HFF-Myc (cell line): ENCODE measurements at regions not wholly inside any gene's neighbourhood (a gene's known extent, or its start where the extent isn't known, plus 50 kb on each side); places are given as distances from the start of the nearest gene placed in this dataset.
"Not testable (repeated sequence)": the region's sequence is repeated elsewhere in the genome, so short reads cannot be mapped to it uniquely, and the experiment has no call there.

Source experiments
- DNase-seq: peaks from one replicate; pipeline ENCODE4 v3.0.0-alpha.2; 2011; ENCODE audit warnings: low read depth; ENCODE audit errors: extremely low read depth
- H3K4me3 ChIP-seq: replicated peaks from 2 replicates; pipeline ENCODE4 v1.5.1; 2011; ENCODE audit warnings: low read depth, mild to moderate bottlenecking, control low read depth, low read length
- CTCF ChIP-seq: IDR thresholded peaks from 2 replicates; pipeline ENCODE4 v1.5.1; 2012; ENCODE audit warnings: mild to moderate bottlenecking, low read depth, low read length, control low read depth; ENCODE audit errors: missing control alignments

GRCh38 chr1:10917513-10918454 lies 94.7 kb upstream of the TARDBP start:
- TF ChIP-seq CTCF = no peak
- H3K4me3 ChIP-seq = no peak overlapping the region
- no peak for DNase-seq

- DNase-seq = no peak
- H3K4me3 ChIP-seq = no peak overlapping the region
- TF ChIP-seq CTCF = no peak
Observed at GRCh38 chr1:10918531-10918930, 93.9 kb upstream of the TARDBP start.

GRCh38 chr1:10920063-10920626 lies 92.3 kb upstream of the TARDBP start:
- DNase-seq = no peak
- H3K4me3 ChIP-seq = no peak overlapping the region
- no peak for TF ChIP-seq CTCF

- DNase-seq, H3K4me3 ChIP-seq: not testable (repeated sequence)
Observed at GRCh38 chr1:10922315-10923060, 90.0 kb upstream of the TARDBP start.

GRCh38 chr1:10924030-10924429 lies 88.4 kb upstream of the TARDBP start:
- DNase-seq = no peak
- no peak overlapping the region for H3K4me3 ChIP-seq
- TF ChIP-seq CTCF = no peak

- TF ChIP-seq CTCF = no peak
- H3K4me3 ChIP-seq = no peak overlapping the region
- DNase-seq = no peak
Observed at GRCh38 chr1:10928654-10929053, 83.8 kb upstream of the TARDBP start.

GRCh38 chr1:10932088-10932487 lies 80.4 kb upstream of the TARDBP start:
- no peak for TF ChIP-seq CTCF
- H3K4me3 ChIP-seq = no peak overlapping the region
- no peak for DNase-seq
